Activated CD8-positive, alpha-beta T cell treated with anti-CD3 and anti-CD28 coated beads for 36 hours (primary cell): ENCODE measurements at regions not wholly inside any gene's neighbourhood (a gene's known extent, or its start where the extent isn't known, plus 50 kb on each side); places are given as distances from the start of the nearest gene placed in this dataset.

Source experiments
- ATAC-seq: fragments of 200-7000 bp; cut with Tn5 transposase; one replicate; pipeline ENCODE4 v1.10.0; 2021; ENCODE audit warnings: mild to moderate bottlenecking, moderate library complexity
- CTCF ChIA-PET: fragments of 350-600 bp; sonication (Branson Sonifier 250); formaldehyde crosslinking; loops from one replicate; lab custom pipeline; 2021; ENCODE audit warnings: antibody characterized with exemption; lab: Charles Lee
- POLR2A ChIA-PET: fragments of 350-600 bp; sonication (Branson Sonifier 250); formaldehyde crosslinking; loops from one replicate; lab custom pipeline; 2021; ENCODE audit warnings: antibody characterized with exemption; lab: Charles Lee
- DNase-seq: peaks from one replicate; pipeline ENCODE4 v3.0.0-alpha.2; 2020
- H3K27ac Mint-ChIP-seq: one replicate; pipeline ENCODE4 v1.8.0; 2021; ENCODE audit warnings: mild to moderate bottlenecking, mixed read lengths
- H3K27me3 Mint-ChIP-seq: one replicate; pipeline ENCODE4 v1.8.0; 2021; ENCODE audit warnings: mixed read lengths
- H3K36me3 Mint-ChIP-seq: one replicate; pipeline ENCODE4 v1.8.0; 2021; ENCODE audit warnings: low read depth, mixed read lengths
- H3K4me1 Mint-ChIP-seq: one replicate; pipeline ENCODE4 v1.8.0; 2021; ENCODE audit warnings: low read depth, mixed read lengths
- H3K4me3 Mint-ChIP-seq: one replicate; pipeline ENCODE4 v1.8.0; 2021; ENCODE audit warnings: mild to moderate bottlenecking, moderate library complexity, mixed read lengths
- H3K9me3 Mint-ChIP-seq: one replicate; pipeline ENCODE4 v1.8.0; 2021; ENCODE audit warnings: mixed read lengths
- intact Hi-C: fragments of 100-400 bp; cut with micrococcal nuclease; formaldehyde crosslinking; loops from one replicate; pipeline ENCODE4 v1.10.0; 2022
- TF ChIP-seq, protein P1 (sequence below): fragments of 200-600 bp; IDR thresholded peaks from one replicate; pipeline ENCODE4 v1.8.0; 2022; ENCODE audit warnings: antibody characterized with exemption, mild to moderate bottlenecking

DNA sequence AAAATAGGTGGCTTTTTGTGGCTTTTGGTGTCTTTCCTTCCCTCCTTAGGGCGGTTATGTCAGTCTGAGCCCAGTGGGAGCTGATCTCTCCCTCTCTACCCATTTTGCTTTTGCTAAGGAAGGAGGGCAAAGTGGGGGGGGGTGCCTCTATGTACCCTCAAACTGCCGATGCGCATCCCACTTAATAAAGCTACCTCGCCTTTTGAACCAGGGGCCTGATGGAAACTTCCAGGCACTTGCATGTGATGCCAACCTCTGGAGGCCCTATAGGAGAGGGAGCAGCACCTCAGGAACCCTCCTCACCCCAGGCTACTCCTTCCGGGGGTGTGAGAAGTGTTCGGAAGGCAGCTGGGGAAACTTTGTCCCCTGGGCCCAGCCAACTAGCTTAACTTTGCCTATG lies 97.0 kb upstream of the HSD17B12 start:
- H3K4me1 Mint-ChIP-seq = peaks cover 20% of the 10 kb centered on the region
- no peak overlapping the region for H3K27ac Mint-ChIP-seq
- H3K4me3 Mint-ChIP-seq = no peak overlapping the region
- TF ChIP-seq, protein P1, sequence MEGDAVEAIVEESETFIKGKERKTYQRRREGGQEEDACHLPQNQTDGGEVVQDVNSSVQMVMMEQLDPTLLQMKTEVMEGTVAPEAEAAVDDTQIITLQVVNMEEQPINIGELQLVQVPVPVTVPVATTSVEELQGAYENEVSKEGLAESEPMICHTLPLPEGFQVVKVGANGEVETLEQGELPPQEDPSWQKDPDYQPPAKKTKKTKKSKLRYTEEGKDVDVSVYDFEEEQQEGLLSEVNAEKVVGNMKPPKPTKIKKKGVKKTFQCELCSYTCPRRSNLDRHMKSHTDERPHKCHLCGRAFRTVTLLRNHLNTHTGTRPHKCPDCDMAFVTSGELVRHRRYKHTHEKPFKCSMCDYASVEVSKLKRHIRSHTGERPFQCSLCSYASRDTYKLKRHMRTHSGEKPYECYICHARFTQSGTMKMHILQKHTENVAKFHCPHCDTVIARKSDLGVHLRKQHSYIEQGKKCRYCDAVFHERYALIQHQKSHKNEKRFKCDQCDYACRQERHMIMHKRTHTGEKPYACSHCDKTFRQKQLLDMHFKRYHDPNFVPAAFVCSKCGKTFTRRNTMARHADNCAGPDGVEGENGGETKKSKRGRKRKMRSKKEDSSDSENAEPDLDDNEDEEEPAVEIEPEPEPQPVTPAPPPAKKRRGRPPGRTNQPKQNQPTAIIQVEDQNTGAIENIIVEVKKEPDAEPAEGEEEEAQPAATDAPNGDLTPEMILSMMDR = no peak
- POLR2A ChIA-PET = no interaction called here
- intact Hi-C loops = no loop called here
- no peaks in the 10 kb centered on the region for H3K36me3 Mint-ChIP-seq
- no peak for DNase-seq
- no peak for ATAC-seq
- no peaks in the 10 kb centered on the region for H3K9me3 Mint-ChIP-seq
- CTCF ChIA-PET = interaction anchor here (0.7 to 4.0 kb wide), 4 partner anchors 11 to 268 kb away, joined by 3 to 15 read pairs (median 4); no protein-coding TSS in a partner anchor
- H3K27me3 Mint-ChIP-seq = peaks cover 75% of the 10 kb centered on the region

DNA sequence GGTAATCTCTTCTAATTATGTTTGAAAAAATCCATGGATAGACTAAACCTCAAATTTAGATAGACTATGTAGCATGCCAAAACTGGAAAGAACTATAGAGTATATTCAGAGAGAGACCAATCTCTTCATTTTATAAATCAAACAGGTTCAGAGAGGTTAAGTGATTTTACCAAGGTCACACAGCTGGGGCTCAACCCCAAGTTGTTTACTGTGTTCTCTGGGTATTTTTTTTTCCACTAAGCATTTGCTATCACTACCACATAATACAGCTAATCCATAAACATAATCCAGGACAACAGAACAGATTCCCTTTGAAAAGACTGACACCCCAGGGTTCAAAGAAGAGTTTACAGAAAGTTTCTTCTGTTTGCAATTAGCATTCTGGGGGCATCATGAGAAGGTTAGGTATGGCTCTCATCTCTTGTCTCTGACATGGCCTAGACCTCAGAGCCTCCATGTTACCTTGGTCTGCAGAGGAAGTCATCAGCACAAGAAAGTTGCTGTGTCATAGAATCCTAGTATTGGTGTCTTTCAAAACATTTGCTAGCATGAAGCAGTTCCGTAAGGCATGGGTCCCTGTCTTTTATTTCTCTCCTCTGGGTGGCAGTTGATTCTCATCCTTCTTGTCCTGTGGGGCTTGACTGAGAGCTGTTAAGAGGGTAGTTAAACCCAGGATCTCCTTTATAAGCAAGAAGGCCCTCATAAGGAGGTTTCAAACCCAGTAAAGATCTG lies 94.5 kb upstream of the HSD17B12 start:
- no peak overlapping the region for H3K27ac Mint-ChIP-seq
- ChIA-PET CTCF (interaction anchor here (1.4 kb wide), 1 partner anchor 266 kb away, joined by 3 read pairs; no protein-coding TSS in a partner anchor), POLR2A (interaction anchor here (1.0 kb wide), 1 partner anchor 19 kb away, joined by 3 read pairs; no protein-coding TSS in a partner anchor)
- ATAC-seq = no peak
- H3K4me3 Mint-ChIP-seq = no peak overlapping the region
- no peaks in the 10 kb centered on the region for H3K9me3 Mint-ChIP-seq
- intact Hi-C loops = no loop called here
- peaks cover 8% of the 10 kb centered on the region for H3K4me1 Mint-ChIP-seq
- no peaks in the 10 kb centered on the region for H3K36me3 Mint-ChIP-seq
- peaks cover 61% of the 10 kb centered on the region for H3K27me3 Mint-ChIP-seq
- DNase-seq = no peak
- TF ChIP-seq, protein P1 = no peak

- ChIA-PET POLR2A (no interaction called here), CTCF (interaction anchor here (0.6 kb wide), 1 partner anchor 448 kb away, joined by 3 read pairs; no protein-coding TSS in a partner anchor)
- H3K27ac Mint-ChIP-seq = no peak overlapping the region
- no peak for ATAC-seq
- no peaks in the 10 kb centered on the region for H3K4me1 Mint-ChIP-seq
- no peak overlapping the region for H3K4me3 Mint-ChIP-seq
- TF ChIP-seq, protein P1 = no peak
- intact Hi-C loops = no loop called here
- DNase-seq = no peak
- H3K36me3 Mint-ChIP-seq = no peaks in the 10 kb centered on the region
- no peaks in the 10 kb centered on the region for H3K9me3 Mint-ChIP-seq
- peaks cover 42% of the 10 kb centered on the region for H3K27me3 Mint-ChIP-seq
These were observed 90.8 kb upstream of the HSD17B12 start for GRCh38 chr11:43589601-43590250.

- H3K9me3 Mint-ChIP-seq = no peaks in the 10 kb centered on the region
- no peak for ATAC-seq
- H3K27ac Mint-ChIP-seq = no peak overlapping the region
- DNase-seq = no peak
- no peaks in the 10 kb centered on the region for H3K36me3 Mint-ChIP-seq
- H3K4me1 Mint-ChIP-seq = no peaks in the 10 kb centered on the region
- TF ChIP-seq, protein P1 = no peak
- POLR2A ChIA-PET = no interaction called here
- intact Hi-C loops = no loop called here
- H3K27me3 Mint-ChIP-seq = peaks cover 28% of the 10 kb centered on the region
- CTCF ChIA-PET = interaction anchor here (1.0 kb wide), 1 partner anchor 249 kb away, joined by 3 read pairs; no protein-coding TSS in a partner anchor
- H3K4me3 Mint-ChIP-seq = no peak overlapping the region
These were observed 79.0 kb upstream of the HSD17B12 start for GRCh38 chr11:43601511-43601910.

DNA sequence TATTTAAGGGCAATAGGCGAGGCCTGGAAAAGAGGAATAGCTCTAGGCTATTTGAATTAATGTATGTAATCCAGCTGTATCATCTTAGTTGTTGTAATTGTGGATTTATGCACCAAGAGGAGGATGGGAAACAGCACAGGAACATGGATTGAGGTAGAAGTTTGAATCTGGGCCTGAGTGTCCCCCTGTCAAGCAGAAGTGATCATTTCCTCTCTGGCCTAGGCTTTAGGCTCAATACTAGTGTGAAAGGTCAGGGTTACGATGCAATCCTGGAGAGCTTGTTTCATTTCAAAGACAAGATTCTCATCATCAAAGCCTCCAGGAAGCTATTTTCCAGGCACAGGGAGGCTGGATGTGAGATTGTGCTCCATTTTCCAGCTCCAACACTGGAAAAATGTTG lies 77.9 kb upstream of the HSD17B12 start:
- intact Hi-C loops = no loop called here
- H3K4me3 Mint-ChIP-seq = no peak overlapping the region
- no peak overlapping the region for H3K27ac Mint-ChIP-seq
- no peak for DNase-seq
- H3K27me3 Mint-ChIP-seq = peaks cover 30% of the 10 kb centered on the region
- H3K9me3 Mint-ChIP-seq = no peaks in the 10 kb centered on the region
- H3K36me3 Mint-ChIP-seq = no peaks in the 10 kb centered on the region
- no peak for ATAC-seq
- H3K4me1 Mint-ChIP-seq = no peaks in the 10 kb centered on the region
- POLR2A ChIA-PET = no interaction called here
- CTCF ChIA-PET = no interaction called here
- TF ChIP-seq, protein P1 = no peak
